GM10248 (cell line): ENCODE measurements at regions not wholly inside any gene's neighbourhood (a gene's known extent, or its start where the extent isn't known, plus 50 kb on each side); places are given as distances from the start of the nearest gene placed in this dataset.

Experiments
- CTCF ChIA-PET: fragments of 300-600 bp; sonication (Branson Sonifier 250); formaldehyde crosslinking; extraction: SDS; loops from one replicate; lab custom pipeline; 2021; ENCODE audit warnings: antibody characterized with exemption; lab: Yijun Ruan, JAX
- POLR2A ChIA-PET: fragments of 350-650 bp; sonication (Branson Sonifier 250); formaldehyde crosslinking; extraction: SDS; loops from one replicate; lab custom pipeline; 2020; ENCODE audit warnings: antibody characterized with exemption; lab: Yijun Ruan, JAX
- DNase-seq: peaks from one replicate; pipeline ENCODE4 v3.0.0; 2012; ENCODE audit errors: extremely low spot score
- TF ChIP-seq, protein P1 (sequence below): IDR thresholded peaks from 2 replicates; pipeline ENCODE4 v1.5.1; 2012; ENCODE audit warnings: mild to moderate bottlenecking, low read depth; ENCODE audit errors: extremely low read depth, missing control alignments, control extremely low read depth

DNA sequence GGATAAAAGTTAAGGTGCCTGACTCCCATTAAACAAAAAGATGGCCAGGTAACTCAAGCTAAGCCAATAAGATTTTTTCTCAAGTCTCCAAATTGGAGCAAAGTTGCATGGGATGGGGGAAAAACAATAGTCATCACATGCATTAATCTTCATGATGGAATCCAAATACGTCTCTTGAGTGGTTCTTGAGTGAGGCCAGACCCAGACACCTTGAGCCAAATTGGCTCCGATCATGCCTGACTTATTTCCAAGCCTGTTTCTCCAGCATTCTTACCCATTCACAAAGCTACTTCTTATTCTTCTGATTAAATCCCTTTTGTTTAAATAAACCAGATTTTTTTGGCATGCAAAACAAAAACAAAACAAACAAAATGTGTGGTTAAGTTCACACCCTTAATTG, 420.3 kb upstream of the NRSN1 start:
- no peak for DNase-seq
- CTCF ChIA-PET: no interaction called here
- POLR2A ChIA-PET: no interaction called here
- TF ChIP-seq, protein P1, sequence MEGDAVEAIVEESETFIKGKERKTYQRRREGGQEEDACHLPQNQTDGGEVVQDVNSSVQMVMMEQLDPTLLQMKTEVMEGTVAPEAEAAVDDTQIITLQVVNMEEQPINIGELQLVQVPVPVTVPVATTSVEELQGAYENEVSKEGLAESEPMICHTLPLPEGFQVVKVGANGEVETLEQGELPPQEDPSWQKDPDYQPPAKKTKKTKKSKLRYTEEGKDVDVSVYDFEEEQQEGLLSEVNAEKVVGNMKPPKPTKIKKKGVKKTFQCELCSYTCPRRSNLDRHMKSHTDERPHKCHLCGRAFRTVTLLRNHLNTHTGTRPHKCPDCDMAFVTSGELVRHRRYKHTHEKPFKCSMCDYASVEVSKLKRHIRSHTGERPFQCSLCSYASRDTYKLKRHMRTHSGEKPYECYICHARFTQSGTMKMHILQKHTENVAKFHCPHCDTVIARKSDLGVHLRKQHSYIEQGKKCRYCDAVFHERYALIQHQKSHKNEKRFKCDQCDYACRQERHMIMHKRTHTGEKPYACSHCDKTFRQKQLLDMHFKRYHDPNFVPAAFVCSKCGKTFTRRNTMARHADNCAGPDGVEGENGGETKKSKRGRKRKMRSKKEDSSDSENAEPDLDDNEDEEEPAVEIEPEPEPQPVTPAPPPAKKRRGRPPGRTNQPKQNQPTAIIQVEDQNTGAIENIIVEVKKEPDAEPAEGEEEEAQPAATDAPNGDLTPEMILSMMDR: no peak

DNA sequence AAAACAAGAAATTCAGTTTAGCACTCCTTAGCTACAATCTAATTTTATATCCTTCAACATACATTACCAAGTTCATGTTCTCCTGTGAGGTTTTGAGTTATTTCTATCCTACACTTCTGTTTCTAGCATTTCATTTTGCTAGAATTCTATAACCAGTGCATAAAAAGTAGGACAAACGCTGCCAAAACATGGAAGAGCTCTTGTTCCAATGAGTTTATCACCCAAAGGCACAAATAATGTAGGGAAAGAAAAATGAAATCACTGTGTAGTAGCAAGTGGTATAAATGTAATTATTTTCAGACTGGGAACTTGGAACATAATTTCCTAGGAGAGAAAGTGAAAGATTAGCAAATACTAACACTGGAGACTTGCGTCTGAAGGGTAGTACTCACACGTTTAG, 413.3 kb upstream of the NRSN1 start:
- no peak for DNase-seq
- TF ChIP-seq, protein P1: no peak
- POLR2A ChIA-PET: no interaction called here
- CTCF ChIA-PET: no interaction called here

- DNase-seq: no peak
- CTCF ChIA-PET: no interaction called here
- POLR2A ChIA-PET: no interaction called here
- TF ChIP-seq, protein P1: no peak
Measured at GRCh38 chr6:23713211-23713610, 412.8 kb upstream of the NRSN1 start.

GRCh38 chr6:23728707-23729106, 397.3 kb upstream of the NRSN1 start:
- DNase-seq: no peak
- ChIA-PET POLR2A (no interaction called here), CTCF (interaction anchor here (1.4 kb wide), 1 partner anchor 9 kb away, joined by 4 read pairs; no protein-coding TSS in a partner anchor)
- TF ChIP-seq, protein P1: no peak

GRCh38 chr6:23731609-23732008, 394.4 kb upstream of the NRSN1 start:
- ChIA-PET POLR2A (no interaction called here), CTCF (no interaction called here)
- TF ChIP-seq, protein P1: no peak
- DNase-seq: no peak

GRCh38 chr6:23732521-23732920, 393.5 kb upstream of the NRSN1 start:
- no peak for DNase-seq
- POLR2A ChIA-PET: no interaction called here
- CTCF ChIA-PET: no interaction called here
- TF ChIP-seq, protein P1: no peak

GRCh38 chr6:23735151-23735550, 390.9 kb upstream of the NRSN1 start:
- CTCF ChIA-PET: no interaction called here
- TF ChIP-seq, protein P1: no peak
- POLR2A ChIA-PET: no interaction called here
- no peak for DNase-seq
